SK-N-SH (cell line): ENCODE measurements at regions not wholly inside any gene's neighbourhood (a gene's known extent, or its start where the extent isn't known, plus 50 kb on each side); places are given as distances from the start of the nearest gene placed in this dataset.

Source experiments
- CHD2 ChIP-seq: fragments of 150-350 bp; IDR thresholded peaks from 2 replicates; pipeline ENCODE4 v1.6.1; 2018; ENCODE audit warnings: low read length; ENCODE audit not compliant: partially characterized antibody
- ELF1 ChIP-seq: IDR thresholded peaks from 2 replicates; pipeline ENCODE4 v1.4.0; 2012
- EZH2phosphoT487 ChIP-seq: fragments of 200-600 bp; sonication (generic); IDR thresholded peaks from 2 replicates; pipeline ENCODE4 v1.6.1; 2017; ENCODE audit warnings: low read depth, mixed run types, mild to moderate bottlenecking, antibody characterized with exemption, moderate library complexity, borderline replicate concordance
- FOSL2 ChIP-seq: IDR thresholded peaks from 2 replicates; pipeline ENCODE4 v1.4.0; 2012; ENCODE audit warnings: low read depth, mild to moderate bottlenecking, moderate library complexity, borderline replicate concordance
- FOXM1 ChIP-seq: IDR thresholded peaks from 2 replicates; pipeline ENCODE4 v1.4.0; 2012; ENCODE audit warnings: low read depth, mild to moderate bottlenecking
- NFIC ChIP-seq: IDR thresholded peaks from 2 replicates; pipeline ENCODE4 v1.4.0; 2012; ENCODE audit warnings: borderline replicate concordance
- POLR2AphosphoS5 ChIP-seq: IDR thresholded peaks from 2 replicates; pipeline ENCODE4 v1.6.1; 2012; ENCODE audit warnings: low read depth, low read length
- RCOR1 ChIP-seq: fragments of 150-350 bp; IDR thresholded peaks from 2 replicates; pipeline ENCODE4 v1.6.1; 2017; ENCODE audit warnings: antibody characterized with exemption, low read length
- RFX5 ChIP-seq: IDR thresholded peaks from 2 replicates; pipeline ENCODE4 v1.6.1; 2012; ENCODE audit warnings: mild to moderate bottlenecking, improper control_type of control experiment, low read length
- SIN3A ChIP-seq: IDR thresholded peaks from 2 replicates; pipeline ENCODE4 v1.6.1; 2012; ENCODE audit warnings: low read depth, mild to moderate bottlenecking, low read length, moderate library complexity, borderline replicate concordance
- SMC3 ChIP-seq: IDR thresholded peaks from 2 replicates; pipeline ENCODE4 v1.6.1; 2012; ENCODE audit warnings: low read depth, low read length, improper control_type of control experiment
- TAF1 ChIP-seq: IDR thresholded peaks from 2 replicates; pipeline ENCODE4 v1.6.1; 2012; ENCODE audit warnings: low read depth, mild to moderate bottlenecking, low read length, moderate library complexity, borderline replicate concordance
- YY1 ChIP-seq: IDR thresholded peaks from 2 replicates; pipeline ENCODE4 v1.4.0; 2012; ENCODE audit warnings: low read depth, mild to moderate bottlenecking
- TF ChIP-seq, protein P1 (sequence below): IDR thresholded peaks from 2 replicates; pipeline ENCODE4 v1.4.0; 2012; ENCODE audit warnings: low read depth, borderline replicate concordance
- TF ChIP-seq, protein P2 (sequence below): fragments of 150-350 bp; IDR thresholded peaks from 2 replicates; pipeline ENCODE4 v1.6.1; 2016; ENCODE audit warnings: mild to moderate bottlenecking, low read depth, low read length
- TF ChIP-seq, protein P3 (sequence below): IDR thresholded peaks from 2 replicates; pipeline ENCODE4 v1.4.0; 2012; ENCODE audit warnings: low read depth
- TF ChIP-seq, protein P4 (sequence below): fragments of 150-350 bp; IDR thresholded peaks from 2 replicates; pipeline ENCODE4 v1.6.1; 2017; ENCODE audit warnings: antibody characterized with exemption, low read length, low read depth, borderline replicate concordance
- TF ChIP-seq, protein P5 (sequence below): fragments of 200-600 bp; sonication (generic); IDR thresholded peaks from 2 replicates; pipeline ENCODE4 v1.6.1; 2017; ENCODE audit warnings: antibody characterized with exemption, mild to moderate bottlenecking, moderate library complexity

DNA sequence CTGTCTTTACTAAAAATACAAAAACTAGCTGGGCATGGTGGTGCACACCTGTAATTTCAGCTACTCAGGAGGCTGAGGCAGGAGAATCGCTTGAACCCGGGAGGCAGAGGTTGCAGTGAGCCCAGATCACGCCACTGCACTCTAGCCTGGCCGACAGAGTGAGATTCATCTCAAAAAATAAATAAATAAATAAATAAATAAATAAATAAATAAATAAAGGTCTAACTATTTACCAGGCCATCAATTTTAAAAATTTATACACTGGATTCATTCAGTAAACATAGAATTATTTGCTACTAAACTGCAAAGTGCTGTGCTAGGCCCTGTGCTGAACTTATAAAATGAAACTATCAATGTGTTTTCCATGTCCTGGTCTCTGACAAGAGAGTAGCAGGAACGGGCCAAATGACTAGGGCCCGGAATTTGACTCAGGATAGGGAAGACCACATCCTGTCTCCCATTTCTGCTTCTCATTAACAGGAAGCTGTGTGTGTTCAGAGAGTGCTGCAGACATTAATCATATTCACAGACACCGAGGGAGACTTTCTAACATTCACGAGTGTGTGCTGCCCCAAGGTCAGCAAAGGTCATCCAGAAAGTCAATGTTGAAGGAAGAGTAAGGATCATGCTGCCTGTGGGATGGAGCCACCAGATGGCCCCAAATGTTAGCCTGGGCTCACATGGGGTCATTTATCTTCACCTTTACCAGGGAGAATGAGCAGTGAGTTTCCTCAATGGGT lies 95.8 kb downstream of the SPP2 start (continued):
- TF ChIP-seq, protein P1, sequence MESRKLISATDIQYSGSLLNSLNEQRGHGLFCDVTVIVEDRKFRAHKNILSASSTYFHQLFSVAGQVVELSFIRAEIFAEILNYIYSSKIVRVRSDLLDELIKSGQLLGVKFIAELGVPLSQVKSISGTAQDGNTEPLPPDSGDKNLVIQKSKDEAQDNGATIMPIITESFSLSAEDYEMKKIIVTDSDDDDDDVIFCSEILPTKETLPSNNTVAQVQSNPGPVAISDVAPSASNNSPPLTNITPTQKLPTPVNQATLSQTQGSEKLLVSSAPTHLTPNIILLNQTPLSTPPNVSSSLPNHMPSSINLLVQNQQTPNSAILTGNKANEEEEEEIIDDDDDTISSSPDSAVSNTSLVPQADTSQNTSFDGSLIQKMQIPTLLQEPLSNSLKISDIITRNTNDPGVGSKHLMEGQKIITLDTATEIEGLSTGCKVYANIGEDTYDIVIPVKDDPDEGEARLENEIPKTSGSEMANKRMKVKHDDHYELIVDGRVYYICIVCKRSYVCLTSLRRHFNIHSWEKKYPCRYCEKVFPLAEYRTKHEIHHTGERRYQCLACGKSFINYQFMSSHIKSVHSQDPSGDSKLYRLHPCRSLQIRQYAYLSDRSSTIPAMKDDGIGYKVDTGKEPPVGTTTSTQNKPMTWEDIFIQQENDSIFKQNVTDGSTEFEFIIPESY: no peak; the same call in 1 of the 2 replicates
- TF ChIP-seq FOSL2 (peak; percentile 57; the same call in 1 of the 2 replicates), FOXM1 (peak; percentile 56; the same call in 1 of the 2 replicates), CHD2 (peak; percentile 17), EZH2phosphoT487 (no peak), YY1 (no peak), POLR2AphosphoS5 (peak; percentile 77; the same call in 1 of the 2 replicates), NFIC (peak; percentile 73), SIN3A (no peak; the same call in 1 of the 2 replicates), RCOR1 (no peak), ELF1 (peak; percentile 35; the same call in 1 of the 2 replicates), RFX5 (no peak), TAF1 (no peak), SMC3 (peak; percentile 27; the same call in 1 of the 2 replicates)
- TF ChIP-seq, protein P2, sequence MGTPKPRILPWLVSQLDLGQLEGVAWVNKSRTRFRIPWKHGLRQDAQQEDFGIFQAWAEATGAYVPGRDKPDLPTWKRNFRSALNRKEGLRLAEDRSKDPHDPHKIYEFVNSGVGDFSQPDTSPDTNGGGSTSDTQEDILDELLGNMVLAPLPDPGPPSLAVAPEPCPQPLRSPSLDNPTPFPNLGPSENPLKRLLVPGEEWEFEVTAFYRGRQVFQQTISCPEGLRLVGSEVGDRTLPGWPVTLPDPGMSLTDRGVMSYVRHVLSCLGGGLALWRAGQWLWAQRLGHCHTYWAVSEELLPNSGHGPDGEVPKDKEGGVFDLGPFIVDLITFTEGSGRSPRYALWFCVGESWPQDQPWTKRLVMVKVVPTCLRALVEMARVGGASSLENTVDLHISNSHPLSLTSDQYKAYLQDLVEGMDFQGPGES: no peak
- TF ChIP-seq, protein P3, sequence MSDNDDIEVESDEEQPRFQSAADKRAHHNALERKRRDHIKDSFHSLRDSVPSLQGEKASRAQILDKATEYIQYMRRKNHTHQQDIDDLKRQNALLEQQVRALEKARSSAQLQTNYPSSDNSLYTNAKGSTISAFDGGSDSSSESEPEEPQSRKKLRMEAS: no peak; the same call in 1 of the 2 replicates
- TF ChIP-seq, protein P4, sequence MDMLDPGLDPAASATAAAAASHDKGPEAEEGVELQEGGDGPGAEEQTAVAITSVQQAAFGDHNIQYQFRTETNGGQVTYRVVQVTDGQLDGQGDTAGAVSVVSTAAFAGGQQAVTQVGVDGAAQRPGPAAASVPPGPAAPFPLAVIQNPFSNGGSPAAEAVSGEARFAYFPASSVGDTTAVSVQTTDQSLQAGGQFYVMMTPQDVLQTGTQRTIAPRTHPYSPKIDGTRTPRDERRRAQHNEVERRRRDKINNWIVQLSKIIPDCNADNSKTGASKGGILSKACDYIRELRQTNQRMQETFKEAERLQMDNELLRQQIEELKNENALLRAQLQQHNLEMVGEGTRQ: no peak
- TF ChIP-seq, protein P5, sequence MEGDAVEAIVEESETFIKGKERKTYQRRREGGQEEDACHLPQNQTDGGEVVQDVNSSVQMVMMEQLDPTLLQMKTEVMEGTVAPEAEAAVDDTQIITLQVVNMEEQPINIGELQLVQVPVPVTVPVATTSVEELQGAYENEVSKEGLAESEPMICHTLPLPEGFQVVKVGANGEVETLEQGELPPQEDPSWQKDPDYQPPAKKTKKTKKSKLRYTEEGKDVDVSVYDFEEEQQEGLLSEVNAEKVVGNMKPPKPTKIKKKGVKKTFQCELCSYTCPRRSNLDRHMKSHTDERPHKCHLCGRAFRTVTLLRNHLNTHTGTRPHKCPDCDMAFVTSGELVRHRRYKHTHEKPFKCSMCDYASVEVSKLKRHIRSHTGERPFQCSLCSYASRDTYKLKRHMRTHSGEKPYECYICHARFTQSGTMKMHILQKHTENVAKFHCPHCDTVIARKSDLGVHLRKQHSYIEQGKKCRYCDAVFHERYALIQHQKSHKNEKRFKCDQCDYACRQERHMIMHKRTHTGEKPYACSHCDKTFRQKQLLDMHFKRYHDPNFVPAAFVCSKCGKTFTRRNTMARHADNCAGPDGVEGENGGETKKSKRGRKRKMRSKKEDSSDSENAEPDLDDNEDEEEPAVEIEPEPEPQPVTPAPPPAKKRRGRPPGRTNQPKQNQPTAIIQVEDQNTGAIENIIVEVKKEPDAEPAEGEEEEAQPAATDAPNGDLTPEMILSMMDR: peak; percentile 39
